ENCODE measurements at regions not wholly inside any gene's neighbourhood (a gene's known extent, or its start where the extent isn't known, plus 50 kb on each side); places are given as distances from the start of the nearest gene placed in this dataset.

- TF ChIP-seq, protein P1, sequence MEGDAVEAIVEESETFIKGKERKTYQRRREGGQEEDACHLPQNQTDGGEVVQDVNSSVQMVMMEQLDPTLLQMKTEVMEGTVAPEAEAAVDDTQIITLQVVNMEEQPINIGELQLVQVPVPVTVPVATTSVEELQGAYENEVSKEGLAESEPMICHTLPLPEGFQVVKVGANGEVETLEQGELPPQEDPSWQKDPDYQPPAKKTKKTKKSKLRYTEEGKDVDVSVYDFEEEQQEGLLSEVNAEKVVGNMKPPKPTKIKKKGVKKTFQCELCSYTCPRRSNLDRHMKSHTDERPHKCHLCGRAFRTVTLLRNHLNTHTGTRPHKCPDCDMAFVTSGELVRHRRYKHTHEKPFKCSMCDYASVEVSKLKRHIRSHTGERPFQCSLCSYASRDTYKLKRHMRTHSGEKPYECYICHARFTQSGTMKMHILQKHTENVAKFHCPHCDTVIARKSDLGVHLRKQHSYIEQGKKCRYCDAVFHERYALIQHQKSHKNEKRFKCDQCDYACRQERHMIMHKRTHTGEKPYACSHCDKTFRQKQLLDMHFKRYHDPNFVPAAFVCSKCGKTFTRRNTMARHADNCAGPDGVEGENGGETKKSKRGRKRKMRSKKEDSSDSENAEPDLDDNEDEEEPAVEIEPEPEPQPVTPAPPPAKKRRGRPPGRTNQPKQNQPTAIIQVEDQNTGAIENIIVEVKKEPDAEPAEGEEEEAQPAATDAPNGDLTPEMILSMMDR (IDR thresholded peaks at IDR 0.05; ENCODE audit: poor library complexity) = no peak
- TF ChIP-seq EZH2 (IDR thresholded peaks at IDR 0.05; ENCODE audit: borderline replicate concordance) (no peak), EZH2phosphoT487 (IDR thresholded peaks at IDR 0.05; ENCODE audit: low read depth, severe bottlenecking, unreplicated experiment) (no peak)
Measured at GRCh38 chr12:5160827-5161226, 117.1 kb downstream of the KCNA5 start.
